SK-N-SH treated with all-trans-retinoic acid at 6 μM for 48 hours (cell line): ENCODE measurements at regions not wholly inside any gene's neighbourhood (a gene's known extent, or its start where the extent isn't known, plus 50 kb on each side); places are given as distances from the start of the nearest gene placed in this dataset.

Experiments used
- CSRNP3 ChIP-seq: fragments of 250-450 bp; sonication (Bioruptor Pico); IDR thresholded peaks from 2 replicates; pipeline ENCODE4 v1.5.1; 2021; ENCODE audit warnings: mild to moderate bottlenecking, moderate library complexity
- PATZ1 ChIP-seq: fragments of 250-450 bp; sonication (Bioruptor Pico); IDR thresholded peaks from 2 replicates; pipeline ENCODE4 v1.8.0; 2020; ENCODE audit warnings: mild to moderate bottlenecking, moderate library complexity, borderline replicate concordance
- PPARA ChIP-seq: fragments of 250-450 bp; sonication (Bioruptor Pico); IDR thresholded peaks from 2 replicates; pipeline ENCODE4 v1.5.0; 2020; ENCODE audit warnings: mild to moderate bottlenecking, borderline replicate concordance
- RARB ChIP-seq: fragments of 250-450 bp; sonication (Bioruptor Pico); IDR thresholded peaks from 2 replicates; pipeline ENCODE4 v1.8.0; 2021; ENCODE audit warnings: mild to moderate bottlenecking, moderate library complexity
- ZFP3 ChIP-seq: fragments of 250-450 bp; sonication (Bioruptor Pico); IDR thresholded peaks from 2 replicates; pipeline ENCODE4 v1.5.0; 2020; ENCODE audit warnings: mild to moderate bottlenecking, moderate library complexity
- ZNF565 ChIP-seq: fragments of 450-650 bp; formaldehyde crosslinking; conservative IDR thresholded peaks from 2 replicates; pipeline ENCODE4 v1.5.0; 2020; ENCODE audit warnings: low read depth, mild to moderate bottlenecking, moderate library complexity
- ZNF70 ChIP-seq: fragments of 450-650 bp; formaldehyde crosslinking; IDR thresholded peaks from 2 replicates; pipeline ENCODE4 v1.5.0; 2020; ENCODE audit warnings: mild to moderate bottlenecking, moderate library complexity
- TF ChIP-seq, protein P1 (sequence below): fragments of 250-450 bp; sonication (Bioruptor Pico); IDR thresholded peaks from 2 replicates; pipeline ENCODE4 v1.5.1; 2020; ENCODE audit warnings: low read depth, mild to moderate bottlenecking, moderate library complexity

DNA sequence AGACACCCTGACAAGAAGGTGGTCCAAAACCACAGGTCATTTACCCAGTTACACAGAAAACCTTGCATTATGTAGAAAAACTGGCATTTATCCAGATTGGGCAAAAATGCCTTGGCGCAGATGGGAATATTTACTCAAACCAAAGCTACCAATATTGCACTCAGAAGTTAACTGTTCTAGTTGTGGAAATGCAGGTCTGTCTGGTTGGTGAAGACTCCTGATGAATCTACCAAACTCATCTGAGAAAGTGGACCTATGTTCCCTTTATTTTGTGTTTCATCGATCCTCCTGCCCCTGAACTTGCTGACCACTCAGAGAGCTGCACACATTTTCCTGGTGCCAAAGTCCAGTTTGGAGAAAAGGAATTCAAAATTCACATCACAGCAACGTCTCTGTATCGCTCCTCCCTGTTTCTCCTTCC, 85.2 kb upstream of the ALDH1A1 start:
- TF ChIP-seq ZFP3 (CRISPR knock-in tag) (no peak), CSRNP3 (CRISPR knock-in tag) (no peak), PATZ1 (CRISPR knock-in tag) (no peak), ZNF70 (CRISPR knock-in tag) (no peak), PPARA (no peak), ZNF565 (CRISPR knock-in tag) (no peak), RARB (no peak)
- TF ChIP-seq, protein P1, sequence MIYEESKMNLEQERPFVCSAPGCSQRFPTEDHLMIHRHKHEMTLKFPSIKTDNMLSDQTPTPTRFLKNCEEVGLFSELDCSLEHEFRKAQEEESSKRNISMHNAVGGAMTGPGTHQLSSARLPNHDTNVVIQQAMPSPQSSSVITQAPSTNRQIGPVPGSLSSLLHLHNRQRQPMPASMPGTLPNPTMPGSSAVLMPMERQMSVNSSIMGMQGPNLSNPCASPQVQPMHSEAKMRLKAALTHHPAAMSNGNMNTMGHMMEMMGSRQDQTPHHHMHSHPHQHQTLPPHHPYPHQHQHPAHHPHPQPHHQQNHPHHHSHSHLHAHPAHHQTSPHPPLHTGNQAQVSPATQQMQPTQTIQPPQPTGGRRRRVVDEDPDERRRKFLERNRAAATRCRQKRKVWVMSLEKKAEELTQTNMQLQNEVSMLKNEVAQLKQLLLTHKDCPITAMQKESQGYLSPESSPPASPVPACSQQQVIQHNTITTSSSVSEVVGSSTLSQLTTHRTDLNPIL (CRISPR knock-in tag), result no peak
